ENCODE measurements at regions not wholly inside any gene's neighbourhood (a gene's known extent, or its start where the extent isn't known, plus 50 kb on each side); places are given as distances from the start of the nearest gene placed in this dataset.
"Not testable (repeated sequence)": the region's sequence is repeated elsewhere in the genome, so short reads cannot be mapped to it uniquely, and the experiment has no call there.

- no peak for DNase-seq (ENCODE audit: extremely low spot score)
- Histone ChIP-seq H3K4me1 (ENCODE audit: insufficient read depth) (no peaks in the 10 kb centered on the region), H3K27ac (ENCODE audit: low read depth) (no peak overlapping the region), H3K4me3 (ENCODE audit: low read depth, low read length) (no peak overlapping the region), H3K36me3 (ENCODE audit: insufficient read depth) (no peaks in the 10 kb centered on the region)
- WGBS: 79% methylated on average over 1 of the region's 1 CpG
Measured at GRCh38 chr5:167412556-167412955, 878.9 kb upstream of the WWC1 start.

- DNase-seq (ENCODE audit: extremely low spot score): no peak
- no peaks in the 10 kb centered on the region for H3K4me1 ChIP-seq (ENCODE audit: insufficient read depth)
- H3K27ac ChIP-seq (ENCODE audit: low read depth): no peak overlapping the region
- H3K36me3 ChIP-seq (ENCODE audit: insufficient read depth): no peaks in the 10 kb centered on the region
- no peak overlapping the region for H3K4me3 ChIP-seq (ENCODE audit: low read depth, low read length)
- WGBS: 74% methylated on average over 5 of the region's 5 CpGs
Measured at GRCh38 chr5:167413506-167413905, 877.9 kb upstream of the WWC1 start.

- Histone ChIP-seq H3K4me3 (ENCODE audit: low read depth, low read length) (no peak overlapping the region), H3K36me3 (ENCODE audit: insufficient read depth) (no peaks in the 10 kb centered on the region), H3K27ac (ENCODE audit: low read depth) (no peak overlapping the region), H3K4me1 (ENCODE audit: insufficient read depth) (no peaks in the 10 kb centered on the region)
- WGBS: 82% methylated on average over 4 of the region's 4 CpGs
- no peak for DNase-seq (ENCODE audit: extremely low spot score)
Measured at GRCh38 chr5:167414611-167415010, 876.8 kb upstream of the WWC1 start.

GRCh38 chr5:167415779-167416746, 875.4 kb upstream of the WWC1 start:
- H3K27ac ChIP-seq (ENCODE audit: low read depth): no peak overlapping the region
- 44% methylated on average over 10 of the region's 10 CpGs for WGBS

GRCh38 chr5:167417662-167418061, 873.8 kb upstream of the WWC1 start:
- Histone ChIP-seq H3K27ac (ENCODE audit: low read depth) (no peak overlapping the region), H3K36me3 (ENCODE audit: insufficient read depth) (no peaks in the 10 kb centered on the region), H3K4me1 (ENCODE audit: insufficient read depth) (no peaks in the 10 kb centered on the region), H3K4me3 (ENCODE audit: low read depth, low read length) (no peak overlapping the region)
- no peak for DNase-seq (ENCODE audit: extremely low spot score)
- WGBS: 84% methylated on average over 4 of the region's 4 CpGs

More at GRCh38 chr5:167415779-167416746, 875.4 kb upstream of the WWC1 start:
- Histone ChIP-seq H3K36me3 (ENCODE audit: insufficient read depth) (no peaks in the 10 kb centered on the region), H3K4me3 (ENCODE audit: low read depth, low read length) (no peak overlapping the region), H3K4me1 (ENCODE audit: insufficient read depth) (no peaks in the 10 kb centered on the region)
- DNase-seq (ENCODE audit: extremely low spot score): peak; percentile 10

- no peaks in the 10 kb centered on the region for H3K36me3 ChIP-seq (ENCODE audit: insufficient read depth)
- H3K27ac ChIP-seq (ENCODE audit: low read depth): no peak overlapping the region
- H3K4me1 ChIP-seq (ENCODE audit: insufficient read depth): no peaks in the 10 kb centered on the region
- WGBS: 51% methylated on average over 3 of the region's 3 CpGs
- no peak for DNase-seq (ENCODE audit: extremely low spot score)
- no peak overlapping the region for H3K4me3 ChIP-seq (ENCODE audit: low read depth, low read length)
Measured at GRCh38 chr5:167425161-167425560, 866.3 kb upstream of the WWC1 start.

GRCh38 chr5:167426501-167426900, 864.9 kb upstream of the WWC1 start:
- Histone ChIP-seq H3K4me1 (ENCODE audit: insufficient read depth) (no peaks in the 10 kb centered on the region), H3K4me3 (ENCODE audit: low read depth, low read length) (no peak overlapping the region), H3K27ac (ENCODE audit: low read depth) (no peak overlapping the region), H3K36me3 (ENCODE audit: insufficient read depth) (no peaks in the 10 kb centered on the region)
- no peak for DNase-seq (ENCODE audit: extremely low spot score)
- 76% methylated on average over 3 of the region's 3 CpGs for WGBS

- H3K4me1 ChIP-seq (ENCODE audit: insufficient read depth); H3K27ac ChIP-seq (ENCODE audit: low read depth); DNase-seq (ENCODE audit: extremely low spot score); H3K4me3 ChIP-seq (ENCODE audit: low read depth, low read length); H3K36me3 ChIP-seq (ENCODE audit: insufficient read depth): not testable (repeated sequence)
- WGBS: 92% methylated on average over 10 of the region's 10 CpGs
Measured at GRCh38 chr5:167427641-167428040, 863.8 kb upstream of the WWC1 start.

GRCh38 chr5:167440846-167441245, 850.6 kb upstream of the WWC1 start:
- H3K4me1 ChIP-seq (ENCODE audit: insufficient read depth): no peaks in the 10 kb centered on the region
- no peak overlapping the region for H3K4me3 ChIP-seq (ENCODE audit: low read depth, low read length)
- 52% methylated on average over 3 of the region's 3 CpGs for WGBS
- DNase-seq (ENCODE audit: extremely low spot score): no peak
- H3K36me3 ChIP-seq (ENCODE audit: insufficient read depth): no peaks in the 10 kb centered on the region
- H3K27ac ChIP-seq (ENCODE audit: low read depth): no peak overlapping the region

- Histone ChIP-seq H3K4me1 (ENCODE audit: insufficient read depth) (no peaks in the 10 kb centered on the region), H3K4me3 (ENCODE audit: low read depth, low read length) (no peak overlapping the region), H3K36me3 (ENCODE audit: insufficient read depth) (no peaks in the 10 kb centered on the region), H3K27ac (ENCODE audit: low read depth) (no peak overlapping the region)
- no peak for DNase-seq (ENCODE audit: extremely low spot score)
- 75% methylated on average over 2 of the region's 2 CpGs for WGBS
Measured at GRCh38 chr5:167442922-167443321, 848.5 kb upstream of the WWC1 start.

GRCh38 chr5:167447466-167448375, 843.7 kb upstream of the WWC1 start:
- H3K36me3 ChIP-seq (ENCODE audit: insufficient read depth): no peaks in the 10 kb centered on the region
- 43% methylated on average over 8 of the region's 8 CpGs for WGBS
- no peak overlapping the region for H3K4me3 ChIP-seq (ENCODE audit: low read depth, low read length)
- DNase-seq (ENCODE audit: extremely low spot score): no peak
- H3K4me1 ChIP-seq (ENCODE audit: insufficient read depth): no peaks in the 10 kb centered on the region
- no peak overlapping the region for H3K27ac ChIP-seq (ENCODE audit: low read depth)

- no peak for DNase-seq (ENCODE audit: extremely low spot score)
- Histone ChIP-seq H3K4me1 (ENCODE audit: insufficient read depth) (no peaks in the 10 kb centered on the region), H3K27ac (ENCODE audit: low read depth) (no peak overlapping the region), H3K4me3 (ENCODE audit: low read depth, low read length) (no peak overlapping the region), H3K36me3 (ENCODE audit: insufficient read depth) (no peaks in the 10 kb centered on the region)
- WGBS: 31% methylated on average over 7 of the region's 7 CpGs
Measured at GRCh38 chr5:167448376-167448775, 843.1 kb upstream of the WWC1 start.

- Histone ChIP-seq H3K27ac (ENCODE audit: low read depth) (no peak overlapping the region), H3K4me1 (ENCODE audit: insufficient read depth) (no peaks in the 10 kb centered on the region), H3K4me3 (ENCODE audit: low read depth, low read length) (no peak overlapping the region), H3K36me3 (ENCODE audit: insufficient read depth) (no peaks in the 10 kb centered on the region)
- no peak for DNase-seq (ENCODE audit: extremely low spot score)
- 59% methylated on average over 7 of the region's 7 CpGs for WGBS
Measured at GRCh38 chr5:167451076-167451475, 840.4 kb upstream of the WWC1 start.

GRCh38 chr5:167452136-167452535, 839.3 kb upstream of the WWC1 start:
- Histone ChIP-seq H3K27ac (ENCODE audit: low read depth) (no peak overlapping the region), H3K4me1 (ENCODE audit: insufficient read depth) (no peaks in the 10 kb centered on the region), H3K4me3 (ENCODE audit: low read depth, low read length) (no peak overlapping the region), H3K36me3 (ENCODE audit: insufficient read depth) (no peaks in the 10 kb centered on the region)
- DNase-seq (ENCODE audit: extremely low spot score): no peak
- WGBS: 93% methylated on average over 4 of the region's 4 CpGs
